WTC11 (cell line): ENCODE measurements at regions not wholly inside any gene's neighbourhood (a gene's known extent, or its start where the extent isn't known, plus 50 kb on each side); places are given as distances from the start of the nearest gene placed in this dataset.

Experiments
- ATAC-seq: fragments of 200-7000 bp; cut with Tn5 transposase; 2 replicates; pipeline ENCODE4 v1.10.0; 2021; ENCODE audit warnings: mild to moderate bottlenecking, moderate library complexity
- CTCF ChIA-PET: fragments of 300-600 bp; sonication (Branson Sonifier 250); formaldehyde crosslinking; loops from one replicate; lab custom pipeline; 2021; ENCODE audit warnings: antibody characterized with exemption; lab: Charles Lee
- POLR2A ChIA-PET: fragments of 350-600 bp; sonication (Branson Sonifier 250); formaldehyde crosslinking; loops from one replicate; lab custom pipeline; 2021; ENCODE audit warnings: antibody characterized with exemption; lab: Charles Lee
- DNase-seq: peaks from one replicate; pipeline ENCODE4 v3.0.0; 2021; ENCODE audit warnings: low spot score
- H3K27ac Mint-ChIP-seq: 2 replicates; pipeline ENCODE4 v1.8.0; 2021; ENCODE audit warnings: mixed read lengths
- H3K27me3 Mint-ChIP-seq: 2 replicates; pipeline ENCODE4 v1.8.0; 2021; ENCODE audit warnings: low read depth, mild to moderate bottlenecking, moderate library complexity, mixed read lengths
- H3K36me3 Mint-ChIP-seq: 2 replicates; pipeline ENCODE4 v1.8.0; 2021; ENCODE audit warnings: mixed read lengths
- H3K4me1 Mint-ChIP-seq: 2 replicates; pipeline ENCODE4 v1.8.0; 2022; ENCODE audit warnings: mixed read lengths
- H3K4me3 Mint-ChIP-seq: 2 replicates; pipeline ENCODE4 v1.8.0; 2021; ENCODE audit warnings: mild to moderate bottlenecking, moderate library complexity, mixed read lengths
- H3K9me3 Mint-ChIP-seq: 2 replicates; pipeline ENCODE4 v1.8.0; 2021; ENCODE audit warnings: mixed read lengths
- CREB1 ChIP-seq: sonication (generic); formaldehyde crosslinking; IDR thresholded peaks from 2 replicates; pipeline ENCODE4 v1.8.0; 2023; ENCODE audit warnings: mild to moderate bottlenecking, missing genetic modification reagents
- CREM ChIP-seq: sonication (generic); formaldehyde crosslinking; IDR thresholded peaks from 2 replicates; pipeline ENCODE4 v1.8.1; 2022; ENCODE audit warnings: mild to moderate bottlenecking, missing genetic modification reagents, moderate library complexity
- ETV6 ChIP-seq: sonication (generic); formaldehyde crosslinking; IDR thresholded peaks from 2 replicates; pipeline ENCODE4 v1.8.1; 2022; ENCODE audit warnings: mild to moderate bottlenecking, missing genetic modification reagents
- GRHL2 ChIP-seq: fragments of 250-450 bp; sonication (Bioruptor Pico); IDR thresholded peaks from 2 replicates; pipeline ENCODE4 v1.8.0; 2022; ENCODE audit warnings: mild to moderate bottlenecking, moderate library complexity; ENCODE audit not compliant: insufficient replicate concordance, severe bottlenecking
- IRF2 ChIP-seq: sonication (generic); formaldehyde crosslinking; IDR thresholded peaks from 2 replicates; pipeline ENCODE4 v1.8.0; 2022; ENCODE audit warnings: low read depth, missing genetic modification reagents, borderline replicate concordance
- JAZF1 ChIP-seq: fragments of 250-450 bp; sonication (Bioruptor Pico); IDR thresholded peaks from 2 replicates; pipeline ENCODE4 v1.9.0; 2021; ENCODE audit warnings: moderate library complexity, mild to moderate bottlenecking, inconsistent platforms
- JUN ChIP-seq: sonication (generic); formaldehyde crosslinking; IDR thresholded peaks from 2 replicates; pipeline ENCODE4 v1.8.0; 2023; ENCODE audit warnings: mild to moderate bottlenecking, missing genetic modification reagents
- MXD4 ChIP-seq: fragments of 250-450 bp; sonication (Bioruptor Pico); IDR thresholded peaks from 2 replicates; pipeline ENCODE4 v1.8.0; 2021; ENCODE audit warnings: mild to moderate bottlenecking, moderate library complexity, borderline replicate concordance
- NFYB ChIP-seq: sonication (generic); formaldehyde crosslinking; conservative IDR thresholded peaks from 2 replicates; pipeline ENCODE4 v1.8.0; 2022; ENCODE audit warnings: low read depth, missing genetic modification reagents
- NR2C2 ChIP-seq: sonication (generic); formaldehyde crosslinking; IDR thresholded peaks from 2 replicates; pipeline ENCODE4 v1.8.0; 2022; ENCODE audit warnings: mild to moderate bottlenecking, missing genetic modification reagents
- OVOL2 ChIP-seq: fragments of 250-450 bp; sonication (Bioruptor Pico); IDR thresholded peaks from 2 replicates; pipeline ENCODE4 v1.9.0; 2021; ENCODE audit warnings: mild to moderate bottlenecking, borderline replicate concordance
- SMAD3 ChIP-seq: sonication (generic); formaldehyde crosslinking; IDR thresholded peaks from 2 replicates; pipeline ENCODE4 v1.8.0; 2022; ENCODE audit warnings: missing genetic modification reagents, mild to moderate bottlenecking, borderline replicate concordance
- SOX15 ChIP-seq: fragments of 250-450 bp; sonication (Bioruptor Pico); IDR thresholded peaks from 2 replicates; pipeline ENCODE4 v1.9.0; 2021; ENCODE audit warnings: mild to moderate bottlenecking
- TCF7 ChIP-seq: sonication (generic); formaldehyde crosslinking; IDR thresholded peaks from 2 replicates; pipeline ENCODE4 v1.8.0; 2022; ENCODE audit warnings: mild to moderate bottlenecking, low read depth, missing genetic modification reagents, moderate library complexity
- ZBTB21 ChIP-seq: sonication (generic); formaldehyde crosslinking; IDR thresholded peaks from 2 replicates; pipeline ENCODE4 v1.8.1; 2023; ENCODE audit warnings: mild to moderate bottlenecking, missing genetic modification reagents, borderline replicate concordance
- ZNF219 ChIP-seq: sonication (generic); formaldehyde crosslinking; IDR thresholded peaks from 2 replicates; pipeline ENCODE4 v1.8.0; 2023; ENCODE audit warnings: missing genetic modification reagents, mild to moderate bottlenecking, borderline replicate concordance
- ZNF263 ChIP-seq: sonication (generic); formaldehyde crosslinking; IDR thresholded peaks from 2 replicates; pipeline ENCODE4 v1.8.1; 2022; ENCODE audit warnings: low read depth, mild to moderate bottlenecking, moderate library complexity, missing genetic modification reagents
- ZNF423 ChIP-seq: fragments of 250-450 bp; sonication (Bioruptor Pico); IDR thresholded peaks from 2 replicates; pipeline ENCODE4 v2.1.2; 2022; ENCODE audit warnings: mild to moderate bottlenecking, moderate library complexity
- ZNF671 ChIP-seq: fragments of 250-450 bp; sonication (Bioruptor Pico); IDR thresholded peaks from 2 replicates; pipeline ENCODE4 v1.8.0; 2021; ENCODE audit warnings: mild to moderate bottlenecking
- TF ChIP-seq, protein P1 (sequence below): sonication (generic); formaldehyde crosslinking; IDR thresholded peaks from 2 replicates; pipeline ENCODE4 v1.8.1; 2022; ENCODE audit warnings: low read depth, mild to moderate bottlenecking, moderate library complexity, missing genetic modification reagents, borderline replicate concordance
- TF ChIP-seq, protein P2 (sequence below): sonication (generic); formaldehyde crosslinking; IDR thresholded peaks from 2 replicates; pipeline ENCODE4 v1.8.1; 2022; ENCODE audit warnings: missing genetic modification reagents, borderline replicate concordance
- TF ChIP-seq, protein P3 (sequence below): sonication (generic); formaldehyde crosslinking; IDR thresholded peaks from 2 replicates; pipeline ENCODE4 v1.8.0; 2023; ENCODE audit warnings: missing genetic modification reagents
- TF ChIP-seq, protein P4 (sequence below): sonication (generic); formaldehyde crosslinking; IDR thresholded peaks from 2 replicates; pipeline ENCODE4 v1.8.0; 2022; ENCODE audit warnings: mild to moderate bottlenecking, missing genetic modification reagents
- TF ChIP-seq, protein P5 (sequence below): sonication (generic); formaldehyde crosslinking; IDR thresholded peaks from 2 replicates; pipeline ENCODE4 v1.8.0; 2022; ENCODE audit warnings: missing genetic modification reagents
- TF ChIP-seq, protein P6 (sequence below): fragments of 250-450 bp; sonication (Bioruptor Pico); IDR thresholded peaks from 2 replicates; pipeline ENCODE4 v1.8.0; 2021; ENCODE audit warnings: mild to moderate bottlenecking

DNA sequence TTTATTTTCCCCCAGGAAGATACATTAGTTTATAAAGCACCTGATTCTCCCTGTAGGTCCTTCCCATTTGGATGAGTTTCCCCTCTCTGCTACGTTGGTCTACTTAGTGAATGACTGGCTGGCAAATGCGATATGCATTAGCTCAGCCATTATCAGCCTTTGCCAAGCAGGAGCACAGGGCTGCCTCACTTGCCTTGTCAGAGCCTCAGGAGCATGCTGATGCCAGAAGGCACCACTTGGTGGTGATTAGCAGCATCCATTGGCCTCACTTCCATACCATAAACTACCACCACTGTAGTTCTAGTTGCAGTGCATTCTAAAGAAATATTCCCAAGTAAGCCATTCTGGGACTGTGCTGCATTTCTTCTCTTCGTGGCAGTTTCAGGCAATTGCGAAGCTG lies 442.8 kb upstream of the CHST9 start:
- no peak overlapping the region for H3K27ac Mint-ChIP-seq
- H3K4me1 Mint-ChIP-seq = no peaks in the 10 kb centered on the region
- H3K36me3 Mint-ChIP-seq = no peaks in the 10 kb centered on the region
- ChIA-PET POLR2A (no interaction called here), CTCF (interaction anchor here (0.7 to 3.1 kb wide), 3 partner anchors 19 to 130 kb away, joined by 3 to 27 read pairs (median 5); no protein-coding TSS in a partner anchor)
- no peak overlapping the region for H3K4me3 Mint-ChIP-seq
- no peaks in the 10 kb centered on the region for H3K27me3 Mint-ChIP-seq
- TF ChIP-seq OVOL2 (CRISPR knock-in tag) (no peak), CREM (no peak), ZNF219 (CRISPR knock-in tag) (no peak), NFYB (CRISPR knock-in tag) (no peak), IRF2 (CRISPR knock-in tag) (no peak), SMAD3 (CRISPR knock-in tag) (no peak), ETV6 (CRISPR knock-in tag) (no peak), JAZF1 (no peak), ZNF423 (CRISPR knock-in tag) (no peak), JUN (CRISPR knock-in tag) (no peak), ZNF671 (no peak), TCF7 (CRISPR knock-in tag) (no peak)
- TF ChIP-seq, protein P1, sequence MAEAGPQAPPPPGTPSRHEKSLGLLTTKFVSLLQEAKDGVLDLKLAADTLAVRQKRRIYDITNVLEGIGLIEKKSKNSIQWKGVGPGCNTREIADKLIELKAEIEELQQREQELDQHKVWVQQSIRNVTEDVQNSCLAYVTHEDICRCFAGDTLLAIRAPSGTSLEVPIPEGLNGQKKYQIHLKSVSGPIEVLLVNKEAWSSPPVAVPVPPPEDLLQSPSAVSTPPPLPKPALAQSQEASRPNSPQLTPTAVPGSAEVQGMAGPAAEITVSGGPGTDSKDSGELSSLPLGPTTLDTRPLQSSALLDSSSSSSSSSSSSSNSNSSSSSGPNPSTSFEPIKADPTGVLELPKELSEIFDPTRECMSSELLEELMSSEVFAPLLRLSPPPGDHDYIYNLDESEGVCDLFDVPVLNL (CRISPR knock-in tag) = no peak
- TF ChIP-seq, protein P2, sequence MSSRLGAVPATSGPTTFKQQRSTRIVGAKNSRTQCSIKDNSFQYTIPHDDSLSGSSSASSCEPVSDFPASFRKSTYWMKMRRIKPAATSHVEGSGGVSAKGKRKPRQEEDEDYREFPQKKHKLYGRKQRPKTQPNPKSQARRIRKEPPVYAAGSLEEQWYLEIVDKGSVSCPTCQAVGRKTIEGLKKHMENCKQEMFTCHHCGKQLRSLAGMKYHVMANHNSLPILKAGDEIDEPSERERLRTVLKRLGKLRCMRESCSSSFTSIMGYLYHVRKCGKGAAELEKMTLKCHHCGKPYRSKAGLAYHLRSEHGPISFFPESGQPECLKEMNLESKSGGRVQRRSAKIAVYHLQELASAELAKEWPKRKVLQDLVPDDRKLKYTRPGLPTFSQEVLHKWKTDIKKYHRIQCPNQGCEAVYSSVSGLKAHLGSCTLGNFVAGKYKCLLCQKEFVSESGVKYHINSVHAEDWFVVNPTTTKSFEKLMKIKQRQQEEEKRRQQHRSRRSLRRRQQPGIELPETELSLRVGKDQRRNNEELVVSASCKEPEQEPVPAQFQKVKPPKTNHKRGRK = no peak
- TF ChIP-seq, protein P3, sequence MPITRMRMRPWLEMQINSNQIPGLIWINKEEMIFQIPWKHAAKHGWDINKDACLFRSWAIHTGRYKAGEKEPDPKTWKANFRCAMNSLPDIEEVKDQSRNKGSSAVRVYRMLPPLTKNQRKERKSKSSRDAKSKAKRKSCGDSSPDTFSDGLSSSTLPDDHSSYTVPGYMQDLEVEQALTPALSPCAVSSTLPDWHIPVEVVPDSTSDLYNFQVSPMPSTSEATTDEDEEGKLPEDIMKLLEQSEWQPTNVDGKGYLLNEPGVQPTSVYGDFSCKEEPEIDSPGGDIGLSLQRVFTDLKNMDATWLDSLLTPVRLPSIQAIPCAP (CRISPR knock-in tag) = no peak
- TF ChIP-seq, protein P4, sequence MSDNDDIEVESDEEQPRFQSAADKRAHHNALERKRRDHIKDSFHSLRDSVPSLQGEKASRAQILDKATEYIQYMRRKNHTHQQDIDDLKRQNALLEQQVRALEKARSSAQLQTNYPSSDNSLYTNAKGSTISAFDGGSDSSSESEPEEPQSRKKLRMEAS = no peak
- TF ChIP-seq, protein P5, sequence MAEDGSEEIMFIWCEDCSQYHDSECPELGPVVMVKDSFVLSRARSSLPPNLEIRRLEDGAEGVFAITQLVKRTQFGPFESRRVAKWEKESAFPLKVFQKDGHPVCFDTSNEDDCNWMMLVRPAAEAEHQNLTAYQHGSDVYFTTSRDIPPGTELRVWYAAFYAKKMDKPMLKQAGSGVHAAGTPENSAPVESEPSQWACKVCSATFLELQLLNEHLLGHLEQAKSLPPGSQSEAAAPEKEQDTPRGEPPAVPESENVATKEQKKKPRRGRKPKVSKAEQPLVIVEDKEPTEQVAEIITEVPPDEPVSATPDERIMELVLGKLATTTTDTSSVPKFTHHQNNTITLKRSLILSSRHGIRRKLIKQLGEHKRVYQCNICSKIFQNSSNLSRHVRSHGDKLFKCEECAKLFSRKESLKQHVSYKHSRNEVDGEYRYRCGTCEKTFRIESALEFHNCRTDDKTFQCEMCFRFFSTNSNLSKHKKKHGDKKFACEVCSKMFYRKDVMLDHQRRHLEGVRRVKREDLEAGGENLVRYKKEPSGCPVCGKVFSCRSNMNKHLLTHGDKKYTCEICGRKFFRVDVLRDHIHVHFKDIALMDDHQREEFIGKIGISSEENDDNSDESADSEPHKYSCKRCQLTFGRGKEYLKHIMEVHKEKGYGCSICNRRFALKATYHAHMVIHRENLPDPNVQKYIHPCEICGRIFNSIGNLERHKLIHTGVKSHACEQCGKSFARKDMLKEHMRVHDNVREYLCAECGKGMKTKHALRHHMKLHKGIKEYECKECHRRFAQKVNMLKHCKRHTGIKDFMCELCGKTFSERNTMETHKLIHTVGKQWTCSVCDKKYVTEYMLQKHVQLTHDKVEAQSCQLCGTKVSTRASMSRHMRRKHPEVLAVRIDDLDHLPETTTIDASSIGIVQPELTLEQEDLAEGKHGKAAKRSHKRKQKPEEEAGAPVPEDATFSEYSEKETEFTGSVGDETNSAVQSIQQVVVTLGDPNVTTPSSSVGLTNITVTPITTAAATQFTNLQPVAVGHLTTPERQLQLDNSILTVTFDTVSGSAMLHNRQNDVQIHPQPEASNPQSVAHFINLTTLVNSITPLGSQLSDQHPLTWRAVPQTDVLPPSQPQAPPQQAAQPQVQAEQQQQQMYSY = no peak
- ATAC-seq (peak; percentile 99), DNase-seq (peak; percentile 27)
- H3K9me3 Mint-ChIP-seq = no peaks in the 10 kb centered on the region

DNA sequence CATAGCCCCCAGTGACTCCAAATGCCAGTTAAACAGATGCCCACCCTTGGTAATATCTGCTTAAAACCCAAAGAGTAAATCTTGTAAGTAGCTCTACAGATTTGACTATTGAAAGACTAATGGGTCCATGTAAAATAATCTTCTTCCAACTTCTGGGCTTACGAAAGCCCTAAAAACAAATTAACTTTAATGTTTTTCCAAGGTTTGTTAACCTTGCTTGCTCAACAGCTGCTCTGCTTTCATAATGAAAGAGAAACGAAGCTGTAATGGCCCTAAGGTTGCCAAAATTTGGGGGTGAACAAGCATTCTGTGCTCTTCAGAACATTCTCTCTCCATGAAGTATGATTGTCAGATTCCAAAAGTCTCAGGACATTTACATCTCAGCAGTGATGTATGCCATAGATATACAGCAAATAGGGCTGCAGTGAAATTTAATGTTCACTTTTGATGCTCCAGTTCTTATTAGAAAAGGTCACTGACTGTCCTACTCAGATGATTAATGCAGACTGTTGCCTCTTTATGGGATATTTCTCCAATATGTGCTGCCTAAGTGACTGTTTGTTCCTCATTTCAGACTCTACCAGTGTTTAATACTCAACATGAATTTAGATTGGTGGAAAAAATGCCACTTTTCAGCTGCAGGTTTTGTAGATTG lies 436.3 kb upstream of the CHST9 start:
- POLR2A ChIA-PET = no interaction called here
- no peaks in the 10 kb centered on the region for H3K27me3 Mint-ChIP-seq
- no peaks in the 10 kb centered on the region for H3K36me3 Mint-ChIP-seq
- DNase-seq (no peak), ATAC-seq (no peak)
- peaks cover 4% of the 10 kb centered on the region; the same call in 1 of the 2 replicates for H3K4me1 Mint-ChIP-seq
- H3K9me3 Mint-ChIP-seq = no peaks in the 10 kb centered on the region; the same call in 1 of the 2 replicates
- CTCF ChIA-PET = interaction anchor here (1.7 kb wide), 1 partner anchor 13 kb away, joined by 3 read pairs; no protein-coding TSS in a partner anchor
- no peak overlapping the region for H3K4me3 Mint-ChIP-seq
- H3K27ac Mint-ChIP-seq = no peak overlapping the region
- no peak for TF ChIP-seq NR2C2 (CRISPR knock-in tag)
- TF ChIP-seq, protein P1 (CRISPR knock-in tag) = no peak
- no peak for TF ChIP-seq IRF2 (CRISPR knock-in tag)
- no peak for TF ChIP-seq GRHL2 (CRISPR knock-in tag)
- no peak for TF ChIP-seq NFYB (CRISPR knock-in tag)
- no peak for TF ChIP-seq SOX15 (CRISPR knock-in tag)
- no peak for TF ChIP-seq ZBTB21
- TF ChIP-seq ZNF219 (CRISPR knock-in tag) = no peak
- TF ChIP-seq, protein P6, sequence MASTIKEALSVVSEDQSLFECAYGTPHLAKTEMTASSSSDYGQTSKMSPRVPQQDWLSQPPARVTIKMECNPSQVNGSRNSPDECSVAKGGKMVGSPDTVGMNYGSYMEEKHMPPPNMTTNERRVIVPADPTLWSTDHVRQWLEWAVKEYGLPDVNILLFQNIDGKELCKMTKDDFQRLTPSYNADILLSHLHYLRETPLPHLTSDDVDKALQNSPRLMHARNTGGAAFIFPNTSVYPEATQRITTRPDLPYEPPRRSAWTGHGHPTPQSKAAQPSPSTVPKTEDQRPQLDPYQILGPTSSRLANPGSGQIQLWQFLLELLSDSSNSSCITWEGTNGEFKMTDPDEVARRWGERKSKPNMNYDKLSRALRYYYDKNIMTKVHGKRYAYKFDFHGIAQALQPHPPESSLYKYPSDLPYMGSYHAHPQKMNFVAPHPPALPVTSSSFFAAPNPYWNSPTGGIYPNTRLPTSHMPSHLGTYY (CRISPR knock-in tag) = no peak
- TF ChIP-seq CREB1 = no peak
- TF ChIP-seq ZNF263 (CRISPR knock-in tag) = no peak
- TF ChIP-seq ZNF671 = no peak
- TF ChIP-seq MXD4 = no peak
- TF ChIP-seq, protein P4 = no peak
